Myocyte (in vitro differentiated cells): ENCODE measurements at regions not wholly inside any gene's neighbourhood (a gene's known extent, or its start where the extent isn't known, plus 50 kb on each side); places are given as distances from the start of the nearest gene placed in this dataset.

Experiments
- DNase-seq: peaks from one replicate; pipeline ENCODE4 v3.0.0-alpha.2; 2012; ENCODE audit warnings: low read depth

GRCh38 chr17:34121311-34121710 is 133.8 kb upstream of the CCL2 start:
- no peak for DNase-seq

- no peak for DNase-seq
These were observed 132.6 kb upstream of the CCL2 start for GRCh38 chr17:34122515-34122914.

GRCh38 chr17:34125010-34125409 is 130.1 kb upstream of the CCL2 start:
- DNase-seq: no peak

- no peak for DNase-seq
These were observed 129.2 kb upstream of the CCL2 start for GRCh38 chr17:34125921-34126320.

GRCh38 chr17:34126496-34126895 is 128.6 kb upstream of the CCL2 start:
- DNase-seq: no peak

- DNase-seq: no peak
These were observed 128.1 kb upstream of the CCL2 start for GRCh38 chr17:34126965-34127364.

GRCh38 chr17:34130544-34130943 is 124.5 kb upstream of the CCL2 start:
- DNase-seq: no peak

GRCh38 chr17:34131386-34131785 is 123.7 kb upstream of the CCL2 start:
- DNase-seq: no peak

- no peak for DNase-seq
These were observed 121.7 kb upstream of the CCL2 start for GRCh38 chr17:34133350-34133749.

- no peak for DNase-seq
These were observed 119.2 kb upstream of the CCL2 start for GRCh38 chr17:34135841-34136240.

- no peak for DNase-seq
These were observed 115.1 kb upstream of the CCL2 start for GRCh38 chr17:34140006-34140405.

GRCh38 chr17:34141590-34141989 is 113.5 kb upstream of the CCL2 start:
- DNase-seq: no peak

- no peak for DNase-seq
These were observed 111.7 kb upstream of the CCL2 start for GRCh38 chr17:34143430-34143829.

GRCh38 chr17:34146440-34147043 is 108.5 kb upstream of the CCL2 start:
- DNase-seq: no peak

GRCh38 chr17:34151102-34151501 is 104.0 kb upstream of the CCL2 start:
- no peak for DNase-seq

GRCh38 chr17:34153991-34154390 is 101.1 kb upstream of the CCL2 start:
- DNase-seq: no peak

GRCh38 chr17:34154961-34155730 is 99.9 kb upstream of the CCL2 start:
- DNase-seq: no peak

GRCh38 chr17:34155947-34156346 is 99.1 kb upstream of the CCL2 start:
- no peak for DNase-seq

GRCh38 chr17:34156401-34156740 is 98.7 kb upstream of the CCL2 start:
- DNase-seq: no peak

GRCh38 chr17:34156741-34157589 is 98.1 kb upstream of the CCL2 start:
- no peak for DNase-seq

- DNase-seq: no peak
These were observed 93.4 kb upstream of the CCL2 start for GRCh38 chr17:34161690-34162089.

- no peak for DNase-seq
These were observed 92.0 kb upstream of the CCL2 start for GRCh38 chr17:34163123-34163522.
